Osteocyte (in vitro differentiated cells): ENCODE measurements at regions not wholly inside any gene's neighbourhood (a gene's known extent, or its start where the extent isn't known, plus 50 kb on each side); places are given as distances from the start of the nearest gene placed in this dataset.

Experiments
- DNase-seq: peaks from one replicate; pipeline ENCODE4 v3.0.0; 2021; ENCODE audit warnings: mixed read lengths; ENCODE audit not compliant: unreplicated experiment; ENCODE audit errors: extremely low spot score
- H3K27ac Mint-ChIP-seq: one replicate; pipeline ENCODE4 v1.8.0; 2021; ENCODE audit warnings: mild to moderate bottlenecking, mixed read lengths; ENCODE audit not compliant: unreplicated experiment
- H3K27me3 Mint-ChIP-seq: one replicate; pipeline ENCODE4 v1.8.0; 2021; ENCODE audit warnings: mixed read lengths; ENCODE audit not compliant: unreplicated experiment
- H3K36me3 Mint-ChIP-seq: one replicate; pipeline ENCODE4 v1.8.0; 2021; ENCODE audit warnings: mixed read lengths; ENCODE audit not compliant: unreplicated experiment
- H3K4me1 Mint-ChIP-seq: one replicate; pipeline ENCODE4 v1.8.0; 2021; ENCODE audit warnings: mixed read lengths; ENCODE audit not compliant: unreplicated experiment
- H3K4me3 Mint-ChIP-seq: one replicate; pipeline ENCODE4 v1.8.0; 2021; ENCODE audit warnings: mild to moderate bottlenecking, moderate library complexity, mixed read lengths; ENCODE audit not compliant: unreplicated experiment
- H3K9me3 Mint-ChIP-seq: one replicate; pipeline ENCODE4 v1.8.0; 2021; ENCODE audit warnings: mixed read lengths; ENCODE audit not compliant: unreplicated experiment
- TF ChIP-seq, protein P1 (sequence below): fragments of 200-600 bp; sonication (generic); IDR thresholded peaks from 2 replicates; pipeline ENCODE4 v1.5.0; 2021; ENCODE audit warnings: antibody characterized with exemption, mild to moderate bottlenecking, moderate library complexity

DNA sequence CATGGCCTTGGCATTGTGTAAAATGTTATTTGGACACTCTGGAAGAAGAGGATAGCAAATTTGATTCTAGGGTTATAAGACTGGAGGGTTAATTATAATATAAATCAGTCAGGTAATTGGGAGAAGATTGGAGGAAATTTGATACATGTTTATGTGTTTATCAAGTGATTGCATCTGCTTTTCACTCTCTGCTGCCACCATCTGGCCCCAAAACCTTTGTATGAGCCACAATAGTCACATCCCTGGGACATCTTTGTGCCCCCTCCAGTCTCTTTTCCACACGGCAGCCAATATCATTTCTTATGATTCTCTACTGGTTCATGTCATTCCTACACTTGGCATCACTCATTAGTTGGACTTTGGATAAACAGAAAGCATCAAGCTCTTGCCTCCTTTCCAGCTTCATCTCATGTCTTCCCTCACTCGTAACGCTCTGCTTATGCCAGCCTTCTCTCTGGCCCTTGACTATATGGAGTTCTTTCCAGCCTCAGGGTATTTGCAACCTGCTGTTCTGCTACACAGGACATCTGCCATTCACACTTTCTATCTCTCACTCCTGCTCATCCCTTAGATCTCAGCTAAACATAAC, 602.3 kb upstream of the SUCLG2 start:
- Mint-ChIP-seq H3K36me3 (no peaks in the 10 kb centered on the region), H3K27me3 (no peaks in the 10 kb centered on the region), H3K4me1 (no peaks in the 10 kb centered on the region), H3K27ac (no peak overlapping the region), H3K9me3 (peaks cover 4% of the 10 kb centered on the region), H3K4me3 (no peak overlapping the region)
- no peak for DNase-seq
- TF ChIP-seq, protein P1, sequence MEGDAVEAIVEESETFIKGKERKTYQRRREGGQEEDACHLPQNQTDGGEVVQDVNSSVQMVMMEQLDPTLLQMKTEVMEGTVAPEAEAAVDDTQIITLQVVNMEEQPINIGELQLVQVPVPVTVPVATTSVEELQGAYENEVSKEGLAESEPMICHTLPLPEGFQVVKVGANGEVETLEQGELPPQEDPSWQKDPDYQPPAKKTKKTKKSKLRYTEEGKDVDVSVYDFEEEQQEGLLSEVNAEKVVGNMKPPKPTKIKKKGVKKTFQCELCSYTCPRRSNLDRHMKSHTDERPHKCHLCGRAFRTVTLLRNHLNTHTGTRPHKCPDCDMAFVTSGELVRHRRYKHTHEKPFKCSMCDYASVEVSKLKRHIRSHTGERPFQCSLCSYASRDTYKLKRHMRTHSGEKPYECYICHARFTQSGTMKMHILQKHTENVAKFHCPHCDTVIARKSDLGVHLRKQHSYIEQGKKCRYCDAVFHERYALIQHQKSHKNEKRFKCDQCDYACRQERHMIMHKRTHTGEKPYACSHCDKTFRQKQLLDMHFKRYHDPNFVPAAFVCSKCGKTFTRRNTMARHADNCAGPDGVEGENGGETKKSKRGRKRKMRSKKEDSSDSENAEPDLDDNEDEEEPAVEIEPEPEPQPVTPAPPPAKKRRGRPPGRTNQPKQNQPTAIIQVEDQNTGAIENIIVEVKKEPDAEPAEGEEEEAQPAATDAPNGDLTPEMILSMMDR = peak; percentile 23

DNA sequence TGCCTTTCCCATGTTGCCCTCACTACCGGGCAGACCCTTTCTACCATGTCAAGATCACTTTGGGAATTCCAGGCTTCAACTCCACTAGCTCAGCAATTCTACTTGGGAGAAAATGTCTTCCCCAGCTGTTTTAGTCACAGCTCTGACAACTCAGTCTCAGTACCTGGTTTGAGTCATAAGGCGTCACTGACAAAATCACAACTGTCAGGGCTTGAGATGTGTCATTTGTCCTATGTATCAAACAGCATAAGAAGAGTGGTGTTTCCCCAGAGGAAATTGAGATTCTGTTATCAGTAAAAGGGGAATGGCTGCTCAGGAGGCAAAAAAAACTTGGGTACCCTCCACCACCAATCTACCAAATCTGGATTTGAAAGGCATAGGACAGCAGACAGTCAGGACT, 594.9 kb upstream of the SUCLG2 start:
- TF ChIP-seq, protein P1 = no peak
- no peak for DNase-seq
- H3K9me3 Mint-ChIP-seq = peaks cover 12% of the 10 kb centered on the region
- H3K4me3 Mint-ChIP-seq = no peak overlapping the region
- no peak overlapping the region for H3K27ac Mint-ChIP-seq
- H3K27me3 Mint-ChIP-seq = no peaks in the 10 kb centered on the region
- no peaks in the 10 kb centered on the region for H3K4me1 Mint-ChIP-seq
- no peaks in the 10 kb centered on the region for H3K36me3 Mint-ChIP-seq

DNA sequence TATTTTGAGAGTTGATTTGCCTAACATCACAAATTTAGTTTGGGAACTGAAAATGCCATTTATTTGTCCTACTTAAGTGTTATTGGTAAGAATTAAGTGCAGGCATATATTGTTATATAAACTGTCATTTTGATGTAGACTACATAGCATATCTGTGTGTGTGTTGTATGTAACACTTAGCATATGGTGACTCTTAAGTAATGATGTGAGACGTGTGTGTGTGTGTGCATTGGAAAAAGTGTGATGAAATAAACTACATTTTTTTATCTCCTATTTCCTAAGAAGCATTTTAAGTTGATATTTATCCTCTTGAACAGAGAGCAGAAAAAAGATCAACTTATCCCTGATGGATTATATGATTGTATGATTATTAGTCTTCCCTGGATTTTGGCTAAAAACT, 588.2 kb upstream of the SUCLG2 start:
- H3K27me3 Mint-ChIP-seq = no peaks in the 10 kb centered on the region

DNA sequence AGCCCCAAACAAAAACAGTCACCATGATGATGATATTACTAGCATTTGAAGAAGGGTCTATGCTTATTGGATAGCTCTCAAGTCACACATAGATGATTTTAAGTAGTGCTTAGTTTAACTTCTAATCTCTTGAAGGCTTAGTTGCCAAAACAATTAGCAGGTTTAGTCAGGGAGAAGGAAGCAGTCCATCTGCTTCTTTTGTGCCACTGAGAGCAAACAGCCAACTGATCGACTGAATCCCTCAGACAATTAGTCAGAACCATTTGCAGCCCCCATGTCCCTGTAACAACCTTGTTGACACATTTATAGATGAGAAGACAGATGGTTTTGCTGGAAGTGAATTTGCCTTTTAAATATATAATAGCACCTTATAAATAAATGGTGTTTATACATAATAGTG, 585.1 kb upstream of the SUCLG2 start:
- TF ChIP-seq, protein P1 = no peak
- H3K36me3 Mint-ChIP-seq = no peaks in the 10 kb centered on the region
- no peak overlapping the region for H3K27ac Mint-ChIP-seq
- no peaks in the 10 kb centered on the region for H3K4me1 Mint-ChIP-seq
- H3K9me3 Mint-ChIP-seq = no peaks in the 10 kb centered on the region
- H3K4me3 Mint-ChIP-seq = no peak overlapping the region
- no peaks in the 10 kb centered on the region for H3K27me3 Mint-ChIP-seq
- DNase-seq = no peak

More for the DNA sequence above, 588.2 kb upstream of the SUCLG2 start:
- DNase-seq = no peak
- Mint-ChIP-seq H3K9me3 (peaks cover 4% of the 10 kb centered on the region), H3K4me1 (no peaks in the 10 kb centered on the region), H3K27ac (no peak overlapping the region), H3K36me3 (no peaks in the 10 kb centered on the region), H3K4me3 (no peak overlapping the region)
- TF ChIP-seq, protein P1 = no peak

DNA sequence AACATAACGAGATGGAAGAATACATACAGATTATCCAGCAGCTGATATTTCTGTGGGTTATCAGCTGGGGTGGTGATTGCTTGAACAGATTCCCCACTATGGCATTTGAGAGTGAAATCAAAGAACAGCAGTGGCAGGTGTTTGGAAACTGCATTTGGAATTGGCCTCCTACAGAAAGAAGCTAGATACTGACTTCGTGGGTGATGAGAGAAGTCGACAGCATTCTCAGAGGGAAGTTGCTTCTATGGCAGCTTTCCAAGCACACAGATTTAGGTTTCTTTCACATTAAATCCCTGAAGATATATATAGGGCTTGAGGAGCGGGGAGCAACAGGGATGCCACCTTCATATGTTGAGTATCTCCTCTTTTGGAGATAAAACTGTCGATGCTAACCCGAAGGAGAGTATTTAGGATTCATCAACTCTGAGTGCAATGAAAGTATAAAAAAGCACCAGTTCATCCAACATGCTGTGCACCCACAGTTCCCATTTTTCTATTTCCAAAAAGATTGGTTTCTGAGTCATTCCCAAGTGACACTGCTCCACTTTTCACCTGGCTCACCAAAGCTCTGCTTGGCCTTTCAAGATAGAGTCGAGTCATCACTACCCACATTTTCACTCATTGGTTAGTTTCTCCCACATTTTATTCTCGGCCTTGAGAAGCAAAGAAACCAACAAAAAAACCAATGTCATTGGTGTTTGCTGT, 579.8 kb upstream of the SUCLG2 start:
- TF ChIP-seq, protein P1 = no peak

More for the DNA sequence above, 579.8 kb upstream of the SUCLG2 start:
- Mint-ChIP-seq H3K4me1 (no peaks in the 10 kb centered on the region), H3K27me3 (no peaks in the 10 kb centered on the region), H3K27ac (no peak overlapping the region), H3K9me3 (peaks cover 6% of the 10 kb centered on the region), H3K36me3 (no peaks in the 10 kb centered on the region), H3K4me3 (no peak overlapping the region)
- no peak for DNase-seq
